Astrocyte (in vitro differentiated cells and primary cell): ENCODE measurements at regions not wholly inside any gene's neighbourhood (a gene's known extent, or its start where the extent isn't known, plus 50 kb on each side); places are given as distances from the start of the nearest gene placed in this dataset.

Source experiments
- EZH2 ChIP-seq: IDR thresholded peaks from 2 replicates; pipeline ENCODE4 v1.6.1; 2012; ENCODE audit warnings: mild to moderate bottlenecking, low read length, inconsistent platforms; ENCODE audit not compliant: insufficient read depth
- TF ChIP-seq, protein P1 (sequence below): IDR thresholded peaks from 2 replicates; pipeline ENCODE4 v1.5.1; 2011; ENCODE audit warnings: low read depth, mild to moderate bottlenecking, inconsistent platforms, low read length, moderate library complexity; ENCODE audit not compliant: insufficient read depth

DNA sequence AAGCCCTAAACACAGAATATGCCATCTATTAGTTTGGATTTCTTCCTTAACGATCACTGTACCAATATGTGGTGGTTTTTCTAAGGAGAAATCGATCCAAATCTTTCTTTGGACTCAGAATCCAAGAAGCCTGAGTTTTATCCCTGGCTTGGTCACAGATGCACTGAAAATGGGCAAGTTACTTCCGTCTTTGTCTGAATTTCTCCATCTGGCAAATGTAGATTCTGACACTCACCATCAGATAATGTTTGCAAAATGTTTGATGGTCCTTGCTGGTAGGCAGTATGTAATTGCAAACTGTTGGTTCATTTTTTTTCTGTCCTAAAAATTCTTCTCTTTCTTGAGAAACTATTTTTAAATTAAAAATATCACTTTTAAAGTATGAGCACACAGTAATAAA is 115.0 kb downstream of the TSEN15 start:
- TF ChIP-seq, protein P1, sequence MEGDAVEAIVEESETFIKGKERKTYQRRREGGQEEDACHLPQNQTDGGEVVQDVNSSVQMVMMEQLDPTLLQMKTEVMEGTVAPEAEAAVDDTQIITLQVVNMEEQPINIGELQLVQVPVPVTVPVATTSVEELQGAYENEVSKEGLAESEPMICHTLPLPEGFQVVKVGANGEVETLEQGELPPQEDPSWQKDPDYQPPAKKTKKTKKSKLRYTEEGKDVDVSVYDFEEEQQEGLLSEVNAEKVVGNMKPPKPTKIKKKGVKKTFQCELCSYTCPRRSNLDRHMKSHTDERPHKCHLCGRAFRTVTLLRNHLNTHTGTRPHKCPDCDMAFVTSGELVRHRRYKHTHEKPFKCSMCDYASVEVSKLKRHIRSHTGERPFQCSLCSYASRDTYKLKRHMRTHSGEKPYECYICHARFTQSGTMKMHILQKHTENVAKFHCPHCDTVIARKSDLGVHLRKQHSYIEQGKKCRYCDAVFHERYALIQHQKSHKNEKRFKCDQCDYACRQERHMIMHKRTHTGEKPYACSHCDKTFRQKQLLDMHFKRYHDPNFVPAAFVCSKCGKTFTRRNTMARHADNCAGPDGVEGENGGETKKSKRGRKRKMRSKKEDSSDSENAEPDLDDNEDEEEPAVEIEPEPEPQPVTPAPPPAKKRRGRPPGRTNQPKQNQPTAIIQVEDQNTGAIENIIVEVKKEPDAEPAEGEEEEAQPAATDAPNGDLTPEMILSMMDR = no peak
- no peak for TF ChIP-seq EZH2
